ENCODE measurements at regions not wholly inside any gene's neighbourhood (a gene's known extent, or its start where the extent isn't known, plus 50 kb on each side); places are given as distances from the start of the nearest gene placed in this dataset.
"Not testable (repeated sequence)": the region's sequence is repeated elsewhere in the genome, so short reads cannot be mapped to it uniquely, and the experiment has no call there.

GRCh38 chr7:80026766-80027165 lies 107.9 kb upstream of the GNAI1 start:
- Mint-ChIP-seq H3K9me3 (peaks cover 9% of the 10 kb centered on the region), H3K4me1 (no peaks in the 10 kb centered on the region), H3K27me3 (ENCODE audit: low read depth) (no peaks in the 10 kb centered on the region), H3K4me3 (no peak overlapping the region), H3K27ac (ENCODE audit: unreplicated experiment) (no peak overlapping the region), H3K36me3 (ENCODE audit: low read depth) (peaks cover 4% of the 10 kb centered on the region)
- no peak for DNase-seq (ENCODE audit: low read depth, low spot score)
- no peak for TF ChIP-seq CTCF (conservative IDR thresholded peaks at IDR 0.05)

- H3K27me3 Mint-ChIP-seq (ENCODE audit: low read depth); H3K4me3 Mint-ChIP-seq; H3K4me1 Mint-ChIP-seq; H3K27ac Mint-ChIP-seq (ENCODE audit: unreplicated experiment); H3K36me3 Mint-ChIP-seq (ENCODE audit: low read depth); DNase-seq (ENCODE audit: low read depth, low spot score): not testable (repeated sequence)
- peaks cover 13% of the 10 kb centered on the region for H3K9me3 Mint-ChIP-seq
These were observed 114.4 kb upstream of the GNAI1 start for GRCh38 chr7:80020277-80020676.

- not testable (repeated sequence) for H3K4me3 Mint-ChIP-seq; DNase-seq (ENCODE audit: low read depth, low spot score); H3K36me3 Mint-ChIP-seq (ENCODE audit: low read depth); H3K4me1 Mint-ChIP-seq; H3K27ac Mint-ChIP-seq (ENCODE audit: unreplicated experiment); H3K27me3 Mint-ChIP-seq (ENCODE audit: low read depth)
- H3K9me3 Mint-ChIP-seq: peaks cover 13% of the 10 kb centered on the region
These were observed 114.8 kb upstream of the GNAI1 start for GRCh38 chr7:80019809-80020207.

GRCh38 chr7:80018941-80019808 lies 115.5 kb upstream of the GNAI1 start:
- Mint-ChIP-seq H3K27ac (ENCODE audit: unreplicated experiment) (no peak overlapping the region), H3K27me3 (ENCODE audit: low read depth) (no peaks in the 10 kb centered on the region), H3K4me1 (no peaks in the 10 kb centered on the region), H3K36me3 (ENCODE audit: low read depth) (peaks cover 4% of the 10 kb centered on the region), H3K9me3 (peaks cover 15% of the 10 kb centered on the region), H3K4me3 (no peak overlapping the region)
- DNase-seq (ENCODE audit: low read depth, low spot score): peak; percentile 66
- TF ChIP-seq CTCF (conservative IDR thresholded peaks at IDR 0.05): peak; percentile 94

- Mint-ChIP-seq H3K4me3 (no peak overlapping the region), H3K9me3 (peaks cover 15% of the 10 kb centered on the region), H3K36me3 (ENCODE audit: low read depth) (peaks cover 2% of the 10 kb centered on the region), H3K27ac (ENCODE audit: unreplicated experiment) (no peak overlapping the region), H3K4me1 (no peaks in the 10 kb centered on the region), H3K27me3 (ENCODE audit: low read depth) (no peaks in the 10 kb centered on the region)
- no peak for TF ChIP-seq CTCF (conservative IDR thresholded peaks at IDR 0.05)
- no peak for DNase-seq (ENCODE audit: low read depth, low spot score)
These were observed 117.4 kb upstream of the GNAI1 start for GRCh38 chr7:80017101-80017698.

- peaks cover 11% of the 10 kb centered on the region for H3K9me3 Mint-ChIP-seq
- H3K27ac Mint-ChIP-seq (ENCODE audit: unreplicated experiment): no peak overlapping the region
- no peaks in the 10 kb centered on the region for H3K27me3 Mint-ChIP-seq (ENCODE audit: low read depth)
- peaks cover 2% of the 10 kb centered on the region for H3K36me3 Mint-ChIP-seq (ENCODE audit: low read depth)
- TF ChIP-seq CTCF (conservative IDR thresholded peaks at IDR 0.05): no peak
- H3K4me1 Mint-ChIP-seq: no peaks in the 10 kb centered on the region
- H3K4me3 Mint-ChIP-seq: no peak overlapping the region
- DNase-seq (ENCODE audit: low read depth, low spot score): no peak
These were observed 120.1 kb upstream of the GNAI1 start for GRCh38 chr7:80014511-80014910.
